ENCODE measurements at regions not wholly inside any gene's neighbourhood (a gene's known extent, or its start where the extent isn't known, plus 50 kb on each side); places are given as distances from the start of the nearest gene placed in this dataset.

- TF ChIP-seq CTCF (IDR thresholded peaks at IDR 0.05) (no peak), POLR2A (IDR thresholded peaks at IDR 0.05) (no peak)
Measured at GRCh38 chr7:131800008-131800407, 243.6 kb upstream of the PODXL start.

Data from right lobe of liver (tissue), 4 donors.